GM21825 (cell line): ENCODE measurements at regions not wholly inside any gene's neighbourhood (a gene's known extent, or its start where the extent isn't known, plus 50 kb on each side); places are given as distances from the start of the nearest gene placed in this dataset.
"Not testable (repeated sequence)": the region's sequence is repeated elsewhere in the genome, so short reads cannot be mapped to it uniquely, and the experiment has no call there.

Source experiments
- ATAC-seq: cut with Tn5 transposase; IDR thresholded peaks from one replicate; pipeline ENCODE4 v1.9.1; 2021; ENCODE audit warnings: mild to moderate bottlenecking, moderate library complexity; ENCODE audit not compliant: unreplicated experiment

- no peak for ATAC-seq
Observed at GRCh38 chr17:14744761-14745473, 444.0 kb downstream of the HS3ST3B1 start.

GRCh38 chr17:14741491-14741890, 440.6 kb downstream of the HS3ST3B1 start:
- ATAC-seq = no peak

- ATAC-seq = no peak
Observed at GRCh38 chr17:14739656-14740431, 439.0 kb downstream of the HS3ST3B1 start.

- ATAC-seq = no peak
Observed at GRCh38 chr17:14738652-14738988, 437.7 kb downstream of the HS3ST3B1 start.

GRCh38 chr17:14737984-14738651, 437.2 kb downstream of the HS3ST3B1 start:
- peak; percentile 82 for ATAC-seq

- ATAC-seq = no peak
Observed at GRCh38 chr17:14736631-14737030, 435.8 kb downstream of the HS3ST3B1 start.

GRCh38 chr17:14733376-14733775, 432.5 kb downstream of the HS3ST3B1 start:
- no peak for ATAC-seq

- ATAC-seq = no peak
Observed at GRCh38 chr17:14732211-14732610, 431.3 kb downstream of the HS3ST3B1 start.

- no peak for ATAC-seq
Observed at GRCh38 chr17:14731591-14731990, 430.7 kb downstream of the HS3ST3B1 start.

- ATAC-seq = no peak
Observed at GRCh38 chr17:14730821-14731220, 429.9 kb downstream of the HS3ST3B1 start.

GRCh38 chr17:14725729-14726128, 424.8 kb downstream of the HS3ST3B1 start:
- no peak for ATAC-seq

GRCh38 chr17:14724770-14725169, 423.9 kb downstream of the HS3ST3B1 start:
- ATAC-seq = no peak

GRCh38 chr17:14723349-14723748, 422.5 kb downstream of the HS3ST3B1 start:
- ATAC-seq = not testable (repeated sequence)

GRCh38 chr17:14719942-14720341, 419.1 kb downstream of the HS3ST3B1 start:
- ATAC-seq = no peak

- ATAC-seq = no peak
Observed at GRCh38 chr17:14717859-14718258, 417.0 kb downstream of the HS3ST3B1 start.

- no peak for ATAC-seq
Observed at GRCh38 chr17:14715561-14715960, 414.7 kb downstream of the HS3ST3B1 start.

GRCh38 chr17:14712611-14713021, 411.7 kb downstream of the HS3ST3B1 start:
- ATAC-seq = no peak

GRCh38 chr17:14704121-14704520, 403.2 kb downstream of the HS3ST3B1 start:
- ATAC-seq = no peak

- ATAC-seq = no peak
Observed at GRCh38 chr17:14701886-14702285, 401.0 kb downstream of the HS3ST3B1 start.

GRCh38 chr17:14699574-14700185, 398.8 kb downstream of the HS3ST3B1 start:
- ATAC-seq = no peak

- no peak for ATAC-seq
Observed at GRCh38 chr17:14693382-14693781, 392.5 kb downstream of the HS3ST3B1 start.
